DOHH2 (cell line): ENCODE measurements at regions not wholly inside any gene's neighbourhood (a gene's known extent, or its start where the extent isn't known, plus 50 kb on each side); places are given as distances from the start of the nearest gene placed in this dataset.

Experiments used
- H3F3A ChIP-seq: fragments of 200-600 bp; sonication (generic), shearing (Covaris generic); 2 replicates; pipeline ENCODE4 v1.6.0; 2016; ENCODE audit warnings: antibody characterized with exemption, mild to moderate bottlenecking; ENCODE audit not compliant: control insufficient read depth, insufficient read depth
- H3K27ac ChIP-seq: fragments of 200-600 bp; sonication (generic); 2 replicates; pipeline ENCODE4 v1.5.1; 2014; ENCODE audit warnings: low read depth, mild to moderate bottlenecking, low read length, moderate library complexity
- H3K27me3 ChIP-seq: fragments of 200-600 bp; sonication (generic); 2 replicates; pipeline ENCODE4 v1.6.1; 2014; ENCODE audit warnings: mild to moderate bottlenecking, low read length, mixed read lengths; ENCODE audit not compliant: control insufficient read depth
- H3K36me3 ChIP-seq: fragments of 200-600 bp; sonication (generic); 2 replicates; pipeline ENCODE4 v1.6.1; 2014; ENCODE audit warnings: mild to moderate bottlenecking, low read length, moderate library complexity, mixed read lengths; ENCODE audit not compliant: control insufficient read depth
- H3K4me1 ChIP-seq: fragments of 200-600 bp; sonication (generic); 2 replicates; pipeline ENCODE4 v1.6.1; 2014; ENCODE audit warnings: mild to moderate bottlenecking, low read length, mixed read lengths; ENCODE audit not compliant: control insufficient read depth
- H3K4me2 ChIP-seq: fragments of 200-600 bp; sonication (generic); 2 replicates; pipeline ENCODE4 v1.6.0; 2014; ENCODE audit warnings: mild to moderate bottlenecking, low read length, moderate library complexity
- H3K4me3 ChIP-seq: fragments of 200-600 bp; sonication (generic); 2 replicates; pipeline ENCODE4 v1.5.1; 2014; ENCODE audit warnings: mild to moderate bottlenecking, low read length, mixed read lengths
- H3K79me2 ChIP-seq: fragments of 200-600 bp; sonication (generic); 2 replicates; pipeline ENCODE4 v1.6.1; 2014; ENCODE audit warnings: mild to moderate bottlenecking, low read length, mixed read lengths; ENCODE audit not compliant: control insufficient read depth
- H3K9me2 ChIP-seq: fragments of 200-600 bp; sonication (generic); replicated peaks from 2 replicates; pipeline ENCODE4 v1.6.1; 2014; ENCODE audit warnings: mild to moderate bottlenecking, low read length, mixed read lengths; ENCODE audit not compliant: control insufficient read depth
- H3K9me3 ChIP-seq: fragments of 200-600 bp; sonication (generic); 2 replicates; pipeline ENCODE4 v1.6.1; 2014; ENCODE audit warnings: antibody characterized with exemption, low read length, mixed read lengths; ENCODE audit not compliant: control insufficient read depth, insufficient read depth
- H4K20me1 ChIP-seq: fragments of 200-600 bp; sonication (generic); 2 replicates; pipeline ENCODE4 v1.6.0; 2014; ENCODE audit warnings: low read depth, mild to moderate bottlenecking, antibody characterized with exemption, low read length, moderate library complexity; ENCODE audit not compliant: control insufficient read depth, insufficient read depth
- CTCF ChIP-seq: fragments of 200-600 bp; sonication (generic); IDR thresholded peaks from one replicate; pipeline ENCODE4 v1.5.1; 2014; ENCODE audit warnings: antibody characterized with exemption, mild to moderate bottlenecking, low read depth, low read length; ENCODE audit not compliant: poor library complexity, severe bottlenecking
- EZH2phosphoT487 ChIP-seq: fragments of 200-600 bp; sonication (generic); IDR thresholded peaks from 2 replicates; pipeline ENCODE4 v1.6.1; 2017; ENCODE audit warnings: borderline replicate concordance, mild to moderate bottlenecking, antibody characterized with exemption, low read length, moderate library complexity, mixed read lengths

- no peaks in the 10 kb centered on the region for H3K9me2 ChIP-seq
- H3F3A ChIP-seq = no peaks in the 10 kb centered on the region
- no peaks in the 10 kb centered on the region for H4K20me1 ChIP-seq
- no peaks in the 10 kb centered on the region for H3K4me1 ChIP-seq
- H3K27ac ChIP-seq = no peak overlapping the region
- no peaks in the 10 kb centered on the region for H3K9me3 ChIP-seq
- H3K79me2 ChIP-seq = no peaks in the 10 kb centered on the region
- no peak overlapping the region for H3K4me2 ChIP-seq
- TF ChIP-seq CTCF = no peak
- no peak for TF ChIP-seq EZH2phosphoT487
- H3K27me3 ChIP-seq = peaks cover 3% of the 10 kb centered on the region; the same call in 1 of the 2 replicates
- H3K36me3 ChIP-seq = no peaks in the 10 kb centered on the region
- no peak overlapping the region for H3K4me3 ChIP-seq
Measured at GRCh38 chr12:107331912-107332311, 238.6 kb upstream of the CRY1 start.

DNA sequence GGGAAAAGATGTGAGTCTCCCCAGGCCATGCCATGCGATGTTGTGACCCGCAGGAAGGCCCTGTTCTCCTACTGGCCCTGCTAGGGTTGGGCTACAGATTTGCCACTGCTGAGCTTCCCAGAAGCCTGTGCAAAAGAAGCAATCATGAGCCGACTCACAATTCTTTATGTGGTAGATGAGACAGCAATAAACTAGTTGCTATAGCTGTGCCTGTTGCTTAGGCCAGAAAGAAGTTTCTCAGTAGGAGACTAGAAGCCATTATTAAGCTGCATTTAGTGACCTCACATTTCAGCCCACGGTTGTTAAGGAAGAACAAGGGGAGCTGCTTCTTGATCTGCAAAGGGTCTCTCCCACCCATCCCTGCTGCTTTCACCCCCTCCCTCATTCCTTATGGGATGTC lies 239.4 kb upstream of the CRY1 start:
- H3K4me2 ChIP-seq = no peak overlapping the region
- H3K27ac ChIP-seq = no peak overlapping the region
- no peaks in the 10 kb centered on the region for H3K9me2 ChIP-seq
- H3K4me3 ChIP-seq = no peak overlapping the region
- H3K27me3 ChIP-seq = peaks cover 3% of the 10 kb centered on the region; the same call in 1 of the 2 replicates
- no peaks in the 10 kb centered on the region for H3K4me1 ChIP-seq
- no peaks in the 10 kb centered on the region for H4K20me1 ChIP-seq
- H3K36me3 ChIP-seq = no peaks in the 10 kb centered on the region
- TF ChIP-seq EZH2phosphoT487 (no peak), CTCF (no peak)
- H3K9me3 ChIP-seq = no peaks in the 10 kb centered on the region
- H3K79me2 ChIP-seq = no peaks in the 10 kb centered on the region
- H3F3A ChIP-seq = no peaks in the 10 kb centered on the region

DNA sequence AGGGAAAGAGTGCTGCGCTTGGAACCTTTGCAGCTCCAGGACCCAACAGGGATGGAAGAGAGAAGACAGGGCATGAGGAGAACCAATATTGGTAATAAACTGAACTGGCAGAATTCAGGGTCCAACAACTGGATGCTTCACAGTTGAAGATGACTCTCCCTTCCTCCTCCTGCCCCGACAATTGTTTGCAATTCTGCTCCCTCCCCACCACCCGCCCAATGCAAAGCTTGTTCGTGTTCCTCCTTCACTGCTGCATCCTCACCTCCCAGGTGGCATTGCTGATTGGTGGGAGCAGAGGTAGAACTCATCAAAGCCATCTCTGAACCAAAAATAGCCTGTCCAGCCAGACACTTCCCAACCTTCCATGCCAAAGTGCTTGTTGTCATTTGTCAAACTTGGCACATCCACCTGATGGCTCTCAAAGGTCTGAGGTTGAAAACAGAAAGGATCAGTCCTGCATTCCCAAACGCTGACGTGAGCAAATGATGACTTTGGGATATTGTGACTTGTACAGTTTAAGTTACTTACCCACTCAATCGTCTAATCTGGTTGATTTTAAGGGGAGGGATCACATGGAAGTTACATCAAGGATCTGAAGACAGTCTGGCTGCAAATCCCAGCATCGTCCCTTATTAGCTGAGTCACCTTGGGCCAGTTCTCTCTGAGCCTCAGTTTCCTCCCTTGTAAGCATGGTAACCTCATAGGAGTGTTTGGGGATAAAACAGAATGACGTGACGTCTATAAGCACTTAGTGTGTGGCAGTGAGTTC lies 242.6 kb upstream of the CRY1 start:
- Histone ChIP-seq H3K4me2 (no peak overlapping the region), H3K79me2 (no peaks in the 10 kb centered on the region), H3K4me1 (no peaks in the 10 kb centered on the region)

More for the DNA sequence above, 242.6 kb upstream of the CRY1 start:
- no peaks in the 10 kb centered on the region; the same call in 1 of the 2 replicates for H3K27me3 ChIP-seq
- H3K9me2 ChIP-seq = no peaks in the 10 kb centered on the region
- no peak overlapping the region for H3K4me3 ChIP-seq
- H3F3A ChIP-seq = no peaks in the 10 kb centered on the region
- H4K20me1 ChIP-seq = no peaks in the 10 kb centered on the region
- H3K36me3 ChIP-seq = no peaks in the 10 kb centered on the region
- TF ChIP-seq EZH2phosphoT487 = no peak
- TF ChIP-seq CTCF = no peak
- H3K27ac ChIP-seq = no peak overlapping the region
- H3K9me3 ChIP-seq = no peaks in the 10 kb centered on the region
